HUES64 (cell line): ENCODE measurements at regions not wholly inside any gene's neighbourhood (a gene's known extent, or its start where the extent isn't known, plus 50 kb on each side); places are given as distances from the start of the nearest gene placed in this dataset.
"Not testable (repeated sequence)": the region's sequence is repeated elsewhere in the genome, so short reads cannot be mapped to it uniquely, and the experiment has no call there.

Experiments used
- H3K27ac ChIP-seq: 2 replicates; pipeline ENCODE4 v1.7.0; 2013; ENCODE audit warnings: low read depth, low read length, inconsistent platforms
- H3K27me3 ChIP-seq: 2 replicates; pipeline ENCODE4 v1.6.1; 2013; ENCODE audit warnings: mild to moderate bottlenecking, low read length; ENCODE audit not compliant: insufficient read depth
- H3K36me3 ChIP-seq: 2 replicates; pipeline ENCODE4 v1.6.1; 2013; ENCODE audit warnings: mild to moderate bottlenecking, low read length; ENCODE audit not compliant: insufficient read depth
- H3K4me1 ChIP-seq: 2 replicates; pipeline ENCODE4 v1.6.1; 2013; ENCODE audit warnings: mild to moderate bottlenecking, low read length, moderate library complexity; ENCODE audit not compliant: insufficient read depth
- H3K4me3 ChIP-seq: 2 replicates; pipeline ENCODE4 v1.5.1; 2013; ENCODE audit warnings: mild to moderate bottlenecking, low read length, moderate library complexity
- H3K9ac ChIP-seq: 2 replicates; pipeline ENCODE4 v1.6.1; 2013; ENCODE audit warnings: mild to moderate bottlenecking, low read depth, low read length
- H3K9me3 ChIP-seq: 2 replicates; pipeline ENCODE4 v1.6.1; 2013; ENCODE audit warnings: low read depth, low read length; ENCODE audit not compliant: insufficient read depth
- WGBS: fragments of 150-250, 120-280 bp; methylation state at CpG from one replicate; pipeline ENCODE4 v1.1.7; 2013; ENCODE audit warnings: missing lambda C conversion rate; 5-methylcytosine and 5-hydroxymethylcytosine counted together

- WGBS: 96% methylated on average over 4 of the region's 4 CpGs
These were observed 68.1 kb upstream of the STARD13 start for GRCh38 chr13:33353646-33354045.

GRCh38 chr13:33355201-33355895, 69.8 kb upstream of the STARD13 start:
- H3K27ac ChIP-seq: no peak overlapping the region
- 96% methylated on average over 5 of the region's 6 CpGs for WGBS
- no peak overlapping the region for H3K4me3 ChIP-seq
- no peak overlapping the region for H3K9ac ChIP-seq
- no peaks in the 10 kb centered on the region for H3K9me3 ChIP-seq
- peaks cover 24% of the 10 kb centered on the region for H3K27me3 ChIP-seq
- H3K36me3 ChIP-seq: no peaks in the 10 kb centered on the region
- peaks cover 4% of the 10 kb centered on the region; the same call in 1 of the 2 replicates for H3K4me1 ChIP-seq

More at GRCh38 chr13:33353646-33354045, 68.1 kb upstream of the STARD13 start:
- no peak overlapping the region for H3K9ac ChIP-seq
- H3K27ac ChIP-seq: no peak overlapping the region
- H3K9me3 ChIP-seq: no peaks in the 10 kb centered on the region
- peaks cover 4% of the 10 kb centered on the region; the same call in 1 of the 2 replicates for H3K4me1 ChIP-seq
- no peak overlapping the region for H3K4me3 ChIP-seq
- peaks cover 41% of the 10 kb centered on the region for H3K27me3 ChIP-seq
- no peaks in the 10 kb centered on the region for H3K36me3 ChIP-seq

GRCh38 chr13:33358076-33358475, 72.5 kb upstream of the STARD13 start:
- WGBS: 95% methylated on average over 13 of the region's 17 CpGs

GRCh38 chr13:33362986-33363727, 77.6 kb upstream of the STARD13 start:
- Histone ChIP-seq H3K36me3 (no peaks in the 10 kb centered on the region), H3K4me1 (no peaks in the 10 kb centered on the region), H3K27me3 (no peaks in the 10 kb centered on the region), H3K9ac (no peak overlapping the region), H3K27ac (no peak overlapping the region), H3K4me3 (no peak overlapping the region), H3K9me3 (no peaks in the 10 kb centered on the region)
- WGBS: 91% methylated on average over 2 of the region's 2 CpGs

More at GRCh38 chr13:33358076-33358475, 72.5 kb upstream of the STARD13 start:
- H3K9me3 ChIP-seq, H3K9ac ChIP-seq, H3K27me3 ChIP-seq, H3K4me3 ChIP-seq, H3K4me1 ChIP-seq, H3K36me3 ChIP-seq, H3K27ac ChIP-seq: not testable (repeated sequence)

- no peak overlapping the region for H3K9ac ChIP-seq
- WGBS: 99% methylated on average over 5 of the region's 5 CpGs
- no peaks in the 10 kb centered on the region for H3K4me1 ChIP-seq
- no peaks in the 10 kb centered on the region for H3K27me3 ChIP-seq
- H3K27ac ChIP-seq: no peak overlapping the region
- no peaks in the 10 kb centered on the region for H3K9me3 ChIP-seq
- no peaks in the 10 kb centered on the region for H3K36me3 ChIP-seq
- no peak overlapping the region for H3K4me3 ChIP-seq
These were observed 78.6 kb upstream of the STARD13 start for GRCh38 chr13:33364192-33364591.

- H3K4me1 ChIP-seq: no peaks in the 10 kb centered on the region
- 94% methylated on average over 6 of the region's 6 CpGs for WGBS
- no peaks in the 10 kb centered on the region for H3K36me3 ChIP-seq
- no peak overlapping the region for H3K4me3 ChIP-seq
- H3K27ac ChIP-seq: no peak overlapping the region
- no peaks in the 10 kb centered on the region for H3K9me3 ChIP-seq
- no peaks in the 10 kb centered on the region for H3K27me3 ChIP-seq
- H3K9ac ChIP-seq: no peak overlapping the region
These were observed 81.0 kb upstream of the STARD13 start for GRCh38 chr13:33366469-33367062.

GRCh38 chr13:33367171-33367895, 81.8 kb upstream of the STARD13 start:
- Histone ChIP-seq H3K9me3 (no peaks in the 10 kb centered on the region), H3K27me3 (no peaks in the 10 kb centered on the region), H3K4me3 (no peak overlapping the region), H3K36me3 (no peaks in the 10 kb centered on the region), H3K27ac (no peak overlapping the region), H3K9ac (no peak overlapping the region), H3K4me1 (no peaks in the 10 kb centered on the region)
- 100% methylated on average over 1 of the region's 2 CpGs for WGBS

GRCh38 chr13:33367926-33368325, 82.4 kb upstream of the STARD13 start:
- 93% methylated on average over 5 of the region's 5 CpGs for WGBS
- Histone ChIP-seq H3K9ac (no peak overlapping the region), H3K27ac (no peak overlapping the region), H3K9me3 (no peaks in the 10 kb centered on the region), H3K36me3 (no peaks in the 10 kb centered on the region), H3K27me3 (no peaks in the 10 kb centered on the region), H3K4me1 (no peaks in the 10 kb centered on the region), H3K4me3 (no peak overlapping the region)

- H3K27me3 ChIP-seq: no peaks in the 10 kb centered on the region
- no peak overlapping the region for H3K4me3 ChIP-seq
- no peak overlapping the region for H3K9ac ChIP-seq
- H3K36me3 ChIP-seq: no peaks in the 10 kb centered on the region
- 88% methylated on average over 3 of the region's 3 CpGs for whole genome bisulfite sequencing
- H3K27ac ChIP-seq: no peak overlapping the region
- H3K4me1 ChIP-seq: no peaks in the 10 kb centered on the region
- no peaks in the 10 kb centered on the region for H3K9me3 ChIP-seq
These were observed 83.5 kb upstream of the STARD13 start for GRCh38 chr13:33369073-33369472.

- Histone ChIP-seq H3K27ac (no peak overlapping the region), H3K27me3 (no peaks in the 10 kb centered on the region), H3K36me3 (no peaks in the 10 kb centered on the region), H3K4me1 (no peaks in the 10 kb centered on the region), H3K9me3 (no peaks in the 10 kb centered on the region), H3K9ac (no peak overlapping the region), H3K4me3 (no peak overlapping the region)
- 98% methylated on average over 3 of the region's 4 CpGs for WGBS
These were observed 86.8 kb upstream of the STARD13 start for GRCh38 chr13:33372251-33372919.
